HUES64 (cell line): ENCODE measurements at regions not wholly inside any gene's neighbourhood (a gene's known extent, or its start where the extent isn't known, plus 50 kb on each side); places are given as distances from the start of the nearest gene placed in this dataset.

Experiments used
- H3K27ac ChIP-seq: 2 replicates; pipeline ENCODE4 v1.7.0; 2013; ENCODE audit warnings: low read depth, low read length, inconsistent platforms
- H3K27me3 ChIP-seq: 2 replicates; pipeline ENCODE4 v1.6.1; 2013; ENCODE audit warnings: mild to moderate bottlenecking, low read length; ENCODE audit not compliant: insufficient read depth
- H3K36me3 ChIP-seq: 2 replicates; pipeline ENCODE4 v1.6.1; 2013; ENCODE audit warnings: mild to moderate bottlenecking, low read length; ENCODE audit not compliant: insufficient read depth
- H3K4me1 ChIP-seq: 2 replicates; pipeline ENCODE4 v1.6.1; 2013; ENCODE audit warnings: mild to moderate bottlenecking, low read length, moderate library complexity; ENCODE audit not compliant: insufficient read depth
- H3K4me3 ChIP-seq: 2 replicates; pipeline ENCODE4 v1.5.1; 2013; ENCODE audit warnings: mild to moderate bottlenecking, low read length, moderate library complexity
- H3K9ac ChIP-seq: 2 replicates; pipeline ENCODE4 v1.6.1; 2013; ENCODE audit warnings: mild to moderate bottlenecking, low read depth, low read length
- H3K9me3 ChIP-seq: 2 replicates; pipeline ENCODE4 v1.6.1; 2013; ENCODE audit warnings: low read depth, low read length; ENCODE audit not compliant: insufficient read depth
- WGBS: fragments of 150-250, 120-280 bp; methylation state at CpG from one replicate; pipeline ENCODE4 v1.1.7; 2013; ENCODE audit warnings: missing lambda C conversion rate; 5-methylcytosine and 5-hydroxymethylcytosine counted together

GRCh38 chr2:107308835-107309234, 422.9 kb upstream of the ST6GAL2 start:
- H3K27ac ChIP-seq: no peak overlapping the region
- 93% methylated on average over 1 of the region's 1 CpG for whole genome bisulfite sequencing
- H3K9me3 ChIP-seq: no peaks in the 10 kb centered on the region
- H3K4me3 ChIP-seq: no peak overlapping the region
- H3K36me3 ChIP-seq: no peaks in the 10 kb centered on the region
- no peaks in the 10 kb centered on the region for H3K4me1 ChIP-seq
- no peak overlapping the region for H3K9ac ChIP-seq
- no peaks in the 10 kb centered on the region for H3K27me3 ChIP-seq

- 100% methylated on average over 1 of the region's 4 CpGs for WGBS
- Histone ChIP-seq H3K27ac (no peak overlapping the region), H3K9ac (no peak overlapping the region), H3K4me3 (no peak overlapping the region), H3K4me1 (no peaks in the 10 kb centered on the region), H3K36me3 (no peaks in the 10 kb centered on the region), H3K27me3 (no peaks in the 10 kb centered on the region), H3K9me3 (no peaks in the 10 kb centered on the region)
Measured at GRCh38 chr2:107312240-107312639, 426.3 kb upstream of the ST6GAL2 start.

GRCh38 chr2:107313316-107313715, 427.3 kb upstream of the ST6GAL2 start:
- H3K27ac ChIP-seq: no peak overlapping the region
- H3K27me3 ChIP-seq: no peaks in the 10 kb centered on the region
- H3K4me3 ChIP-seq: no peak overlapping the region
- H3K4me1 ChIP-seq: no peaks in the 10 kb centered on the region
- H3K9me3 ChIP-seq: no peaks in the 10 kb centered on the region
- 100% methylated on average over 1 of the region's 1 CpG for WGBS
- no peaks in the 10 kb centered on the region for H3K36me3 ChIP-seq
- H3K9ac ChIP-seq: no peak overlapping the region

GRCh38 chr2:107320881-107321280, 434.9 kb upstream of the ST6GAL2 start:
- H3K4me1 ChIP-seq: no peaks in the 10 kb centered on the region
- H3K4me3 ChIP-seq: no peak overlapping the region
- H3K27me3 ChIP-seq: no peaks in the 10 kb centered on the region
- H3K9ac ChIP-seq: no peak overlapping the region
- 100% methylated on average over 1 of the region's 1 CpG for WGBS
- no peaks in the 10 kb centered on the region for H3K36me3 ChIP-seq
- H3K27ac ChIP-seq: no peak overlapping the region
- no peaks in the 10 kb centered on the region for H3K9me3 ChIP-seq

- H3K27ac ChIP-seq: no peak overlapping the region
- no peak overlapping the region for H3K4me3 ChIP-seq
- WGBS: 92% methylated on average over 2 of the region's 6 CpGs
- no peaks in the 10 kb centered on the region for H3K4me1 ChIP-seq
- H3K9me3 ChIP-seq: peaks cover 5% of the 10 kb centered on the region; the same call in 1 of the 2 replicates
- no peaks in the 10 kb centered on the region for H3K27me3 ChIP-seq
- no peaks in the 10 kb centered on the region for H3K36me3 ChIP-seq
- H3K9ac ChIP-seq: no peak overlapping the region
Measured at GRCh38 chr2:107322416-107322815, 436.4 kb upstream of the ST6GAL2 start.

- no peaks in the 10 kb centered on the region for H3K27me3 ChIP-seq
- H3K9me3 ChIP-seq: peaks cover 15% of the 10 kb centered on the region; the same call in 1 of the 2 replicates
- H3K36me3 ChIP-seq: no peaks in the 10 kb centered on the region
- no peak overlapping the region for H3K27ac ChIP-seq
- no peak overlapping the region for H3K9ac ChIP-seq
- H3K4me3 ChIP-seq: no peak overlapping the region
- H3K4me1 ChIP-seq: no peaks in the 10 kb centered on the region
- WGBS: 94% methylated on average over 8 of the region's 8 CpGs
Measured at GRCh38 chr2:107323946-107324565, 438.1 kb upstream of the ST6GAL2 start.

- no peak overlapping the region for H3K4me3 ChIP-seq
- H3K36me3 ChIP-seq: no peaks in the 10 kb centered on the region
- H3K9ac ChIP-seq: no peak overlapping the region
- H3K9me3 ChIP-seq: peaks cover 15% of the 10 kb centered on the region; the same call in 1 of the 2 replicates
- whole genome bisulfite sequencing: 100% methylated on average over 4 of the region's 4 CpGs
- H3K4me1 ChIP-seq: no peaks in the 10 kb centered on the region
- H3K27ac ChIP-seq: no peak overlapping the region
- no peaks in the 10 kb centered on the region for H3K27me3 ChIP-seq
Measured at GRCh38 chr2:107325981-107326786, 440.2 kb upstream of the ST6GAL2 start.

GRCh38 chr2:107334306-107334705, 448.3 kb upstream of the ST6GAL2 start:
- 94% methylated on average over 2 of the region's 2 CpGs for WGBS

GRCh38 chr2:107336526-107336925, 450.6 kb upstream of the ST6GAL2 start:
- Histone ChIP-seq H3K4me3 (no peak overlapping the region), H3K36me3 (no peaks in the 10 kb centered on the region), H3K9me3 (no peaks in the 10 kb centered on the region), H3K4me1 (no peaks in the 10 kb centered on the region), H3K9ac (no peak overlapping the region), H3K27me3 (no peaks in the 10 kb centered on the region), H3K27ac (no peak overlapping the region)
- WGBS: 86% methylated on average over 2 of the region's 2 CpGs

More at GRCh38 chr2:107334306-107334705, 448.3 kb upstream of the ST6GAL2 start:
- no peaks in the 10 kb centered on the region for H3K9me3 ChIP-seq
- H3K4me3 ChIP-seq: no peak overlapping the region
- H3K36me3 ChIP-seq: no peaks in the 10 kb centered on the region
- H3K27ac ChIP-seq: no peak overlapping the region
- no peaks in the 10 kb centered on the region for H3K4me1 ChIP-seq
- H3K27me3 ChIP-seq: no peaks in the 10 kb centered on the region
- H3K9ac ChIP-seq: no peak overlapping the region

- Histone ChIP-seq H3K9me3 (0 out of 2 replicates have a peak, but pooled peaks cover 1% of the 10 kb centered on the region), H3K9ac (no peak overlapping the region), H3K27me3 (no peaks in the 10 kb centered on the region), H3K4me1 (no peaks in the 10 kb centered on the region), H3K27ac (no peak overlapping the region), H3K4me3 (no peak overlapping the region), H3K36me3 (no peaks in the 10 kb centered on the region)
- 70% methylated on average over 4 of the region's 6 CpGs for WGBS
Measured at GRCh38 chr2:107337209-107337898, 451.4 kb upstream of the ST6GAL2 start.

GRCh38 chr2:107338059-107338458, 452.1 kb upstream of the ST6GAL2 start:
- Histone ChIP-seq H3K27me3 (no peaks in the 10 kb centered on the region), H3K27ac (no peak overlapping the region), H3K36me3 (no peaks in the 10 kb centered on the region), H3K4me3 (no peak overlapping the region), H3K4me1 (no peaks in the 10 kb centered on the region), H3K9me3 (0 out of 2 replicates have a peak, but pooled peaks cover 4% of the 10 kb centered on the region), H3K9ac (no peak overlapping the region)
- WGBS: 81% methylated on average over 3 of the region's 3 CpGs
